ENCODE measurements at regions not wholly inside any gene's neighbourhood (a gene's known extent, or its start where the extent isn't known, plus 50 kb on each side); places are given as distances from the start of the nearest gene placed in this dataset.

DNA sequence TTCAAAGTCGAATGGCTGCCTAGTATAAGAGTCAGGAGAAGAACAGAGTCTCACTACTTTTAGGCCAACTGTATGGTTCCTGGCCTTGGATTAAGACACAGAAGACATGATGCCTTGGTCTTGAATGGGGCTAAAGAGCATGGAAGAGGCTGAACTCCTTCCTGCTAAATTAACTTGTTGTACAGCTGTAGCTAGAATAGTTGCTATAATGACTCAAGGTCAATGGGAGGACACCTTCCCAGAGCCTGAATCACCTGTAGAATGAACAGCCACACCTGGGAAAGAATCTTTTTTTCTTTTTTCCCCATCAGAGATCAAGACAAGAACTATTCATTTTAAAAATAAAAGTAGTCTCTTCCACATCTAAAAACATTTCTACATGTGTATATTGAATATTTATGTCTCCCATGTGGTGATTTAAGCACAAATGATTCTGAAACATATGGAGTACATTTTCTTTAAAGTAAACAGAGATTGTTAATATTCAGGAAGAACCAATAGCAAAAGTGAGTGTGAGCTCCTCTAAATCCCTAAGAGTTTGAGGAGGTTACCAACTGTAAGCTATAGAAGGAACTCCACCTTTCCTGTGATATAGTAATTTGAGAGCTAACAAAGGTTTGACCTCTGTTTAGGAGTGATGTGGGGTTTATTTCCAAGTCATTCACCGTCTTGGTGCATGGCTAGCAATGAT lies 191.3 kb downstream of the TGFB2 start:
- TF ChIP-seq, protein P1, sequence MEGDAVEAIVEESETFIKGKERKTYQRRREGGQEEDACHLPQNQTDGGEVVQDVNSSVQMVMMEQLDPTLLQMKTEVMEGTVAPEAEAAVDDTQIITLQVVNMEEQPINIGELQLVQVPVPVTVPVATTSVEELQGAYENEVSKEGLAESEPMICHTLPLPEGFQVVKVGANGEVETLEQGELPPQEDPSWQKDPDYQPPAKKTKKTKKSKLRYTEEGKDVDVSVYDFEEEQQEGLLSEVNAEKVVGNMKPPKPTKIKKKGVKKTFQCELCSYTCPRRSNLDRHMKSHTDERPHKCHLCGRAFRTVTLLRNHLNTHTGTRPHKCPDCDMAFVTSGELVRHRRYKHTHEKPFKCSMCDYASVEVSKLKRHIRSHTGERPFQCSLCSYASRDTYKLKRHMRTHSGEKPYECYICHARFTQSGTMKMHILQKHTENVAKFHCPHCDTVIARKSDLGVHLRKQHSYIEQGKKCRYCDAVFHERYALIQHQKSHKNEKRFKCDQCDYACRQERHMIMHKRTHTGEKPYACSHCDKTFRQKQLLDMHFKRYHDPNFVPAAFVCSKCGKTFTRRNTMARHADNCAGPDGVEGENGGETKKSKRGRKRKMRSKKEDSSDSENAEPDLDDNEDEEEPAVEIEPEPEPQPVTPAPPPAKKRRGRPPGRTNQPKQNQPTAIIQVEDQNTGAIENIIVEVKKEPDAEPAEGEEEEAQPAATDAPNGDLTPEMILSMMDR (IDR thresholded peaks at IDR 0.05; ENCODE audit: extremely low read depth, insufficient read depth, missing control alignments), result no peak
- in situ Hi-C loops (cut with MboI; ENCODE audit: low pct_unique_long_range_greater_than_20kb, low sequenced_read_pairs, unreplicated experiment), result no loop called here

DNA sequence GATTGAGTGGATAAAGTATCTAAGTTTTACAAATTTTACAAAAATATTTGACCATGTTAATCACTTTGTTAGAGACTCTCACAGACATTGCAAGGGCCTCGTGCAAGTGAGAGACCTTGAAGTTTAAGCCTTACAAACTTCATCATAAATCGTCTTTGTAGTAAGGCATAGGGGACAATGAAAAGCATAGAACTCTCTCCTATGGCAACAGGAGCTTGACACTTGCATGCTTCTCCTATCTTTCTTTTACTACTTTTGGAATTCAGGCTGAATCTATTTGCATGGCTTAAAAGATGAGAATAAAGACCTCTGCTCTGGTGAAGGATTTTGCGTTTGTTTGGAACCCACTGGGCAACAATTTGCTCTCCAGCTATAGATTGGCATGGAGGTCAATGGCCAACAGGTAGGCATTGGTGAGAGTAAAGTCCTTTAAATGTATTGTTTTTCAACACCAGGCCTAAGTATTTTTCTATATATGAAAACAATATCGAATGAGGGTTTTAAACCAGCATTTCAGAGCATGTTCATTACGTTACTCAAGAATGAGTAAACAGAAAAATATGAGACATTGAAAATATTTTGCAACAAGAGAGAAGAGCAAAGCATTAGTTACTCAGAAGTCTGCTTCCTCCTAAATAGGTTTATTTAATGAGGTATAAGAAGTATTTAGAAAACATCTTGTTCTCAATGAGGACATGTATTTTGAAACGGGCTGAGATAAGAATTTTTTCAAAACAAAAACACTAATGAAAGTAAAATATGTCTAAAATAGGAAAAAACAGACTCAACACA lies 192.2 kb downstream of the TGFB2 start:
- in situ Hi-C loops (cut with MboI; ENCODE audit: low pct_unique_long_range_greater_than_20kb, low sequenced_read_pairs, unreplicated experiment), result no loop called here
- TF ChIP-seq, protein P1 (IDR thresholded peaks at IDR 0.05; ENCODE audit: extremely low read depth, insufficient read depth, missing control alignments), result no peak
- no peak for DNase-seq (ENCODE audit: low spot score)

More for the DNA sequence above, 191.3 kb downstream of the TGFB2 start:
- DNase-seq (ENCODE audit: low spot score), result no peak

DNA sequence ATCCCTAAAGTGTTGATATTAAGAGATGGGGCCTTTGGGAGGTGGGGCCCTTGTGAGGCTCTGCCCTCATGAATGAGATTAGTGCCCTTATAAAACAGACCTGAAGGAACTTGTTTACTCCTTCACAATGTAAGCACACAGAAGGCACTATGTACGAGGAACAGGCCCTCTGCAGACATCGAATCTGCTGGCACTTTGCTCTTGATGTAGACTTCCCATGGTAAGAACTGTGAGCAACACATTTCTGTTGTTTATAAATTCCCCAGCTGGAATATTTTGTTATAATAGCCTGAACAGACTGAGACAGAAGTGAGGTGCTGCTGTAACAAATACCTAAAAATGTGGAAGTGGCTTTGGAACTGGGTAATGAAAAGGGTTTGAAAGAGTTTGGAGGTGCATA lies 193.2 kb downstream of the TGFB2 start:
- TF ChIP-seq, protein P1 (IDR thresholded peaks at IDR 0.05; ENCODE audit: extremely low read depth, insufficient read depth, missing control alignments), result no peak
- no peak for DNase-seq (ENCODE audit: low spot score)
- in situ Hi-C loops (cut with MboI; ENCODE audit: low pct_unique_long_range_greater_than_20kb, low sequenced_read_pairs, unreplicated experiment), result no loop called here

DNA sequence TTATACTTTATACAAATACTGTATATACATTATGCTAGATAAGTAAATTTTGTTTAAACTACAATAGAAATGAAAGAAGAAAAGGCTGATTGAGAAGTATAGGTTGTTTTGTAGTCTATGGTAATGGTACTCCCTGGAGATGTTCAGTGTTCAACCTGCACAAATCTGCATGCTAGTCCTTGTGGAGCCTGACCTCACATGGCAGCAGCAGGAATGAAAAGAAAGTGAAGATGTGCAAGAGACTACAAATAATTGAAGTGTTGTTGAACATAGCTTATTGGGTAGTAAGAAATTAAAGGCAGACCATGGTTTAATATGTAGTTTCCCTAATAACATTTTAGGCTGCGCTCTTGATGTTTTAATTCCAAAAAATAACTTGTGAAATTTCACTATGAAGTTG lies 201.2 kb downstream of the TGFB2 start:
- TF ChIP-seq, protein P1 (IDR thresholded peaks at IDR 0.05; ENCODE audit: extremely low read depth, insufficient read depth, missing control alignments), result peak; percentile 5

DNA sequence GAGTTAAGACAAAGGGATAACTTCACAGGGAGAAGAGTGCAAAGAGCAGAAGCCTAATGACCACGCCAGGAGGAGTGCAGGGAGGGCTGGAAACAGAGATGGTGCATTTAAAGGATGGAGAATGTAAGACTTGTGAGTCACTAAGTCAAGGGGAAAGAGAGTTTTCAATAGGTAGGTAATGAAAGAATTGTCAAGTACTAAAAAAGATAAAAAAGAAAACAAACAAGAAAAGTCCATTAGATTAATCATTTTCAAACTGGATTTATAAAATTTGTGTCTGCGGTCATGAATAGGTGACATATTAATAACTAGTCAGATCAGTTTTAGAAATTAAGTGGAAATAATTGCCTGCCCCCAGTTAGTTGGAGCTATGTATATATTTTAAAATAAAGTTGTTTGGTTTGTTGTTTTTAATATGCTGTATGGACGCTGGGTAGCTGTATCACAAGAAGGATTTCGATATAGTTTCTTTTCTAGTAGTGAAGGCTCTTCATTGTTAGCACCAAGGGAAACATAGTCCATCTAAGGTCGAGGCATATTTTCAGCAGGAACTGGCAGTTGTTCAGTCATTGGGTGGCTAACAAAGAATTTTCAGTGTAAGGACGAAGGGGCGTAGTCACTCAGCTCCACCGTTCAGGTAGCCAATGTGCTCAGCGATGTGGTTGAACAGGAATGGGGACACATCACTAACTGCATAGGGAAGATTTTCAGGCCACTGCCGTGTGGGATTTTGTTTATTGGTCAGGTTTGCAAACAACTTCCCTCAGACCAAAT lies 203.0 kb downstream of the TGFB2 start:
- no peak for DNase-seq (ENCODE audit: low spot score)
- TF ChIP-seq, protein P1 (IDR thresholded peaks at IDR 0.05; ENCODE audit: extremely low read depth, insufficient read depth, missing control alignments), result no peak
- in situ Hi-C loops (cut with MboI; ENCODE audit: low pct_unique_long_range_greater_than_20kb, low sequenced_read_pairs, unreplicated experiment), result no loop called here

More for the DNA sequence above, 201.2 kb downstream of the TGFB2 start:
- DNase-seq (ENCODE audit: low spot score), result no peak
- in situ Hi-C loops (cut with MboI; ENCODE audit: low pct_unique_long_range_greater_than_20kb, low sequenced_read_pairs, unreplicated experiment), result no loop called here

DNA sequence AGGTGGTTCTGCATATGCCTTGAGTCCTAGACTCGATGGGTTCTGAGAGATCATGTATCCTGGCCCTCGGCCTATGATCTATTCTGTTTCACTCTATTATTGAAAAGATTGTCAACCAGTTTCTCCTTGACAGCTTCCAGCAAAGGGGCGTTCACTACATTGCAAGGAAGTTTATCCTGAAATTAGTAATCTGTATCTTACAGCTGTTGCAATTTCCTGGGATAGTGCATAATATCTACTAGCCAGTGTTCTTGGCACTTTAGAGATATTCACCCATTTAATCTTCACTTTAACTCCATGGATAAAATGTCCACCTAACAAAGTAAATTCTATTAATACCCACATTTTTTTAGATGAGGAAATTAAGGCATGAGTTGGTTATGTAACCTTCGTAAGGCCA lies 203.6 kb downstream of the TGFB2 start:
- in situ Hi-C loops (cut with MboI; ENCODE audit: low pct_unique_long_range_greater_than_20kb, low sequenced_read_pairs, unreplicated experiment), result no loop called here
- DNase-seq (ENCODE audit: low spot score), result no peak
- TF ChIP-seq, protein P1 (IDR thresholded peaks at IDR 0.05; ENCODE audit: extremely low read depth, insufficient read depth, missing control alignments), result no peak
